ENCODE measurements at regions not wholly inside any gene's neighbourhood (a gene's known extent, or its start where the extent isn't known, plus 50 kb on each side); places are given as distances from the start of the nearest gene placed in this dataset.

GRCh38 chr1:162970021-162970420 lies 99.1 kb upstream of the RGS4 start:
- Histone ChIP-seq H3K79me2 (ENCODE audit: control insufficient read depth, insufficient read depth, low read length, unreplicated experiment) (no peaks in the 10 kb centered on the region), H3K36me3 (ENCODE audit: insufficient read depth, low read length) (no peaks in the 10 kb centered on the region), H3K4me3 (ENCODE audit: low read depth, low read length) (no peak overlapping the region), H3K27me3 (ENCODE audit: insufficient read depth, low read length) (no peaks in the 10 kb centered on the region), H3K4me1 (ENCODE audit: control insufficient read depth, insufficient read depth, low read length, unreplicated experiment) (peaks cover 25% of the 10 kb centered on the region), H2AFZ (ENCODE audit: low read length, unreplicated experiment) (no peak overlapping the region), H3K27ac (ENCODE audit: low read depth, low read length) (no peak overlapping the region)

GRCh38 chr1:162966613-162967012 lies 102.5 kb upstream of the RGS4 start:
- Histone ChIP-seq H3K4me1 (ENCODE audit: control insufficient read depth, insufficient read depth, low read length, unreplicated experiment) (no peaks in the 10 kb centered on the region), H3K4me3 (ENCODE audit: low read depth, low read length) (no peak overlapping the region), H3K79me2 (ENCODE audit: control insufficient read depth, insufficient read depth, low read length, unreplicated experiment) (no peaks in the 10 kb centered on the region), H3K27ac (ENCODE audit: low read depth, low read length) (no peak overlapping the region), H3K27me3 (ENCODE audit: insufficient read depth, low read length) (no peaks in the 10 kb centered on the region), H3K36me3 (ENCODE audit: insufficient read depth, low read length) (no peaks in the 10 kb centered on the region), H2AFZ (ENCODE audit: low read length, unreplicated experiment) (no peak overlapping the region)

GRCh38 chr1:162964901-162965300 lies 103.9 kb upstream of the CCDC190 start:
- Histone ChIP-seq H3K79me2 (ENCODE audit: control insufficient read depth, insufficient read depth, low read length, unreplicated experiment) (no peaks in the 10 kb centered on the region), H3K4me1 (ENCODE audit: control insufficient read depth, insufficient read depth, low read length, unreplicated experiment) (no peaks in the 10 kb centered on the region), H3K27me3 (ENCODE audit: insufficient read depth, low read length) (no peaks in the 10 kb centered on the region), H3K4me3 (ENCODE audit: low read depth, low read length) (no peak overlapping the region), H3K36me3 (ENCODE audit: insufficient read depth, low read length) (no peaks in the 10 kb centered on the region), H3K27ac (ENCODE audit: low read depth, low read length) (no peak overlapping the region), H2AFZ (ENCODE audit: low read length, unreplicated experiment) (no peak overlapping the region)

- Histone ChIP-seq H2AFZ (ENCODE audit: low read length, unreplicated experiment) (no peak overlapping the region), H3K4me1 (ENCODE audit: control insufficient read depth, insufficient read depth, low read length, unreplicated experiment) (peaks cover 4% of the 10 kb centered on the region), H3K36me3 (ENCODE audit: insufficient read depth, low read length) (no peaks in the 10 kb centered on the region), H3K79me2 (ENCODE audit: control insufficient read depth, insufficient read depth, low read length, unreplicated experiment) (no peaks in the 10 kb centered on the region), H3K27ac (ENCODE audit: low read depth, low read length) (no peak overlapping the region), H3K27me3 (ENCODE audit: insufficient read depth, low read length) (no peaks in the 10 kb centered on the region), H3K4me3 (ENCODE audit: low read depth, low read length) (no peak overlapping the region)
Observed at GRCh38 chr1:162956922-162957321, 95.9 kb upstream of the CCDC190 start.

DNA sequence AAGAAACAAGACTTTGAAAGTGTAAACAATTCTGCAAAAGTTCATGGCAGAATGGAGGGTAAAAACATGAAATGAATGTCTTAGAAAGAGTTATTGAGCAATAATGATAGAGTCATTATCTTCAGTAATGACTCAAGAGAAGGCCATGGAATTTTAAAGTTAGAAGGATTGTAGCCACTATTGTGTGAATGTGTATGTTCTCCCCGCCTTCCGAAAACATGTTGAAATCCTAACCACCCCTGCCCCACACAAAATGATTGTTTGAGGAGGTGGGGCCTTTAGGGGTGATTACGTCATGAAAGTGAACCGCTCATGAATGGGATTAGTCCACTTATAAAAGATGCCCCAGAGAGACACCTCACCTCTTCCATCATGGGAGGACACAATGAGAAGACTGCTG lies 93.8 kb upstream of the CCDC190 start:
- no peak overlapping the region for H3K27ac ChIP-seq (ENCODE audit: low read depth, low read length)
- peaks cover 4% of the 10 kb centered on the region for H3K4me1 ChIP-seq (ENCODE audit: control insufficient read depth, insufficient read depth, low read length, unreplicated experiment)
- no peak overlapping the region for H3K4me3 ChIP-seq (ENCODE audit: low read depth, low read length)
- no peaks in the 10 kb centered on the region for H3K36me3 ChIP-seq (ENCODE audit: insufficient read depth, low read length)
- no peak overlapping the region for H2AFZ ChIP-seq (ENCODE audit: low read length, unreplicated experiment)
- H3K79me2 ChIP-seq (ENCODE audit: control insufficient read depth, insufficient read depth, low read length, unreplicated experiment), result no peaks in the 10 kb centered on the region
- H3K27me3 ChIP-seq (ENCODE audit: insufficient read depth, low read length), result no peaks in the 10 kb centered on the region

GRCh38 chr1:162952956-162953355 lies 92.0 kb upstream of the CCDC190 start:
- Histone ChIP-seq H2AFZ (ENCODE audit: low read length, unreplicated experiment) (no peak overlapping the region), H3K4me3 (ENCODE audit: low read depth, low read length) (no peak overlapping the region), H3K27ac (ENCODE audit: low read depth, low read length) (no peak overlapping the region), H3K79me2 (ENCODE audit: control insufficient read depth, insufficient read depth, low read length, unreplicated experiment) (no peaks in the 10 kb centered on the region), H3K36me3 (ENCODE audit: insufficient read depth, low read length) (no peaks in the 10 kb centered on the region), H3K4me1 (ENCODE audit: control insufficient read depth, insufficient read depth, low read length, unreplicated experiment) (peaks cover 4% of the 10 kb centered on the region), H3K27me3 (ENCODE audit: insufficient read depth, low read length) (no peaks in the 10 kb centered on the region)

- H3K36me3 ChIP-seq (ENCODE audit: insufficient read depth, low read length), result no peaks in the 10 kb centered on the region
- H3K4me1 ChIP-seq (ENCODE audit: control insufficient read depth, insufficient read depth, low read length, unreplicated experiment), result peaks cover 4% of the 10 kb centered on the region
- no peaks in the 10 kb centered on the region for H3K27me3 ChIP-seq (ENCODE audit: insufficient read depth, low read length)
- H2AFZ ChIP-seq (ENCODE audit: low read length, unreplicated experiment), result peak overlapping the region; percentile 18
- no peaks in the 10 kb centered on the region for H3K79me2 ChIP-seq (ENCODE audit: control insufficient read depth, insufficient read depth, low read length, unreplicated experiment)
- H3K27ac ChIP-seq (ENCODE audit: low read depth, low read length), result no peak overlapping the region
- H3K4me3 ChIP-seq (ENCODE audit: low read depth, low read length), result no peak overlapping the region
Observed at GRCh38 chr1:162951553-162952315, 90.8 kb upstream of the CCDC190 start.

GRCh38 chr1:162950187-162950586 lies 89.2 kb upstream of the CCDC190 start:
- peaks cover 5% of the 10 kb centered on the region for H3K4me1 ChIP-seq (ENCODE audit: control insufficient read depth, insufficient read depth, low read length, unreplicated experiment)
- H3K79me2 ChIP-seq (ENCODE audit: control insufficient read depth, insufficient read depth, low read length, unreplicated experiment), result no peaks in the 10 kb centered on the region
- H3K27me3 ChIP-seq (ENCODE audit: insufficient read depth, low read length), result no peaks in the 10 kb centered on the region
- peak overlapping the region; percentile 22 for H2AFZ ChIP-seq (ENCODE audit: low read length, unreplicated experiment)
- H3K27ac ChIP-seq (ENCODE audit: low read depth, low read length), result no peak overlapping the region
- no peaks in the 10 kb centered on the region for H3K36me3 ChIP-seq (ENCODE audit: insufficient read depth, low read length)
- no peak overlapping the region for H3K4me3 ChIP-seq (ENCODE audit: low read depth, low read length)

GRCh38 chr1:162946701-162947100 lies 85.7 kb upstream of the CCDC190 start:
- Histone ChIP-seq H2AFZ (ENCODE audit: low read length, unreplicated experiment) (no peak overlapping the region), H3K27me3 (ENCODE audit: insufficient read depth, low read length) (no peaks in the 10 kb centered on the region), H3K36me3 (ENCODE audit: insufficient read depth, low read length) (no peaks in the 10 kb centered on the region), H3K4me3 (ENCODE audit: low read depth, low read length) (no peak overlapping the region), H3K4me1 (ENCODE audit: control insufficient read depth, insufficient read depth, low read length, unreplicated experiment) (peaks cover 20% of the 10 kb centered on the region), H3K27ac (ENCODE audit: low read depth, low read length) (no peak overlapping the region), H3K79me2 (ENCODE audit: control insufficient read depth, insufficient read depth, low read length, unreplicated experiment) (no peaks in the 10 kb centered on the region)

- Histone ChIP-seq H3K36me3 (ENCODE audit: insufficient read depth, low read length) (no peaks in the 10 kb centered on the region), H3K79me2 (ENCODE audit: control insufficient read depth, insufficient read depth, low read length, unreplicated experiment) (no peaks in the 10 kb centered on the region), H3K4me1 (ENCODE audit: control insufficient read depth, insufficient read depth, low read length, unreplicated experiment) (peaks cover 20% of the 10 kb centered on the region), H2AFZ (ENCODE audit: low read length, unreplicated experiment) (no peak overlapping the region), H3K4me3 (ENCODE audit: low read depth, low read length) (no peak overlapping the region), H3K27ac (ENCODE audit: low read depth, low read length) (no peak overlapping the region), H3K27me3 (ENCODE audit: insufficient read depth, low read length) (no peaks in the 10 kb centered on the region)
Observed at GRCh38 chr1:162944974-162945674, 84.1 kb upstream of the CCDC190 start.

DNA sequence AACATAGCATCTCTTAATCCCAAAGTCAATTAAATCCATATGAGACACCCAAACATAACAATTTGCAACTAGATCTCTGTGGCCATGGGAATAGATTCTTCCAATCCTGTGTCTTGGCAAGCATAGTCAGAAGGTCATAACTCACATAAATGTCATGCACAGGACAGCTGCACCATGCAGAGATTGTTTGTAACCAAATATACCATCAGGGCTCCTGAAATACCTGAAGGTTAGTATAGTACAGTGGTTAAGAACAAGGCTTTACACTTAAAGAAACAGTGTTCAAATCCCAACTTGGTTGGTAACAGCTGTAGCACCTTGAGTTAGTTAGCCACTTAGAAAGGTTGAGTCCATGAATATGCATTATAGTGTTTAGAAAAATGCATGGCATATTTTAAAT lies 82.6 kb upstream of the CCDC190 start:
- H3K27me3 ChIP-seq (ENCODE audit: insufficient read depth, low read length), result no peaks in the 10 kb centered on the region
- H3K79me2 ChIP-seq (ENCODE audit: control insufficient read depth, insufficient read depth, low read length, unreplicated experiment), result no peaks in the 10 kb centered on the region
- no peak overlapping the region for H3K27ac ChIP-seq (ENCODE audit: low read depth, low read length)
- H3K4me3 ChIP-seq (ENCODE audit: low read depth, low read length), result no peak overlapping the region
- no peak overlapping the region for H2AFZ ChIP-seq (ENCODE audit: low read length, unreplicated experiment)
- peaks cover 20% of the 10 kb centered on the region for H3K4me1 ChIP-seq (ENCODE audit: control insufficient read depth, insufficient read depth, low read length, unreplicated experiment)
- H3K36me3 ChIP-seq (ENCODE audit: insufficient read depth, low read length), result no peaks in the 10 kb centered on the region

Measured in ACC112 (cell line).